GM19463 (cell line): ENCODE measurements at regions not wholly inside any gene's neighbourhood (a gene's known extent, or its start where the extent isn't known, plus 50 kb on each side); places are given as distances from the start of the nearest gene placed in this dataset.

ENCODE experiments used
- ATAC-seq: cut with Tn5 transposase; IDR thresholded peaks from one replicate; pipeline ENCODE4 v1.9.1; 2021; ENCODE audit warnings: mild to moderate bottlenecking, moderate library complexity; ENCODE audit not compliant: unreplicated experiment

DNA sequence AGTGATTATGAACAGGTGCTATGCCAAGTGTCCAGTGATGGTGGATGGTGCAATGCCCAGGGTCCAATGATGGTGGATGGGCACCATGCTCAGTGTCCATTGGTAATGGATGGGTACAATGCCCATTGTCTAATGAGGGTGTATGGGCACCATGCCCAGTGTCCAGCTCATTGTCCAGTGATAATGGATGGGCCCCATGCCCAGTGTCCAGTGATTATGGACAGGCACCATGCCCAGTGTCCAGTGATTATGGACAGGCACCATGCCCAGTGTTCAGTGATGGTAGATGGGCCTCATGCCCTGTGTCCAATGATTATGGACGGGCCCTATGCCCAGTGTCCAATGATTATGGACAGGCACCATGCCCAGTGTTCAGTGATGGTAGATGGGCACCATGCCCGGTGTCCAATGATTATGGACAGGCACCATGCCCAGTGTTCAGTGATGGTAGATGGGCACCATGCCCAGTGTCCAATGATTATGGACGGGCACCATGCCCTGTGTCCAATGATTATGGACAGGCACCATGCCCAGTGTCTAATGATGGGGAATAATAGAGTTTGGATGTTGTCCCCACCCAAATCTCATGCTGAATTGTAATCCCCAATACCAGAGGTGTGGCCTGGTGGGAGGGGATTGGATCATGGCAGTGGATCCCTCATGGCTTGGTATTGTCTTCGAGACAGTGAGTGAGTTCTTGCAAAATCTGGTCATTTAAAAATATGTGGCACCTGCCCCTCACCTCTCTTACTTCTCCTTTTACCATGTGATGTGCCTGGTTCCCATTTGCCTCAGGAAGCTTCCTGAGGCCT lies 87.8 kb downstream of the ANKRD10 start:
- ATAC-seq = no peak
